HS-27A (cell line): ENCODE measurements at regions not wholly inside any gene's neighbourhood (a gene's known extent, or its start where the extent isn't known, plus 50 kb on each side); places are given as distances from the start of the nearest gene placed in this dataset.
"Not testable (repeated sequence)": the region's sequence is repeated elsewhere in the genome, so short reads cannot be mapped to it uniquely, and the experiment has no call there.

Source experiments
- DNase-seq: peaks from one replicate; pipeline ENCODE4 v3.0.0-alpha.2; 2012; ENCODE audit warnings: low read depth, missing footprints

DNA sequence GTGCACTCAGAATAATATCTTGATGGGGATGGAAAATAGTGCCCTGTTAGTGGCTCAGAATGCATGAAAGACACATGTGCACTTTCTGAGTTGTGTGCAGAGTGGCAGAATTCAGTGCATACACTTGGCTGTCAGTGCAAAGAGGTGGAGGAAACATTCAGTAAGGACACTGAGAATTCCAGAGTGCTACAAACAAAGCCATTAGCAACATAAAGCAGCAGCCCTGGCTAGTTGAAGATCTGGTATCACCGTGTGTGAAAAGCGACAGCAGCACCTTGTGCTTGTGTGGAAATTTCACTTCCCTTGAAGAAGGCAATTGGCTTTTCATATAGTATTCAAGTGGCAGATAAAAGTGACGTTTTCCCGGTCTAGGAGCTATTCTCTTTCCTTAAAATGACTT lies 810.4 kb downstream of the TRIML1 start:
- no peak for DNase-seq

DNA sequence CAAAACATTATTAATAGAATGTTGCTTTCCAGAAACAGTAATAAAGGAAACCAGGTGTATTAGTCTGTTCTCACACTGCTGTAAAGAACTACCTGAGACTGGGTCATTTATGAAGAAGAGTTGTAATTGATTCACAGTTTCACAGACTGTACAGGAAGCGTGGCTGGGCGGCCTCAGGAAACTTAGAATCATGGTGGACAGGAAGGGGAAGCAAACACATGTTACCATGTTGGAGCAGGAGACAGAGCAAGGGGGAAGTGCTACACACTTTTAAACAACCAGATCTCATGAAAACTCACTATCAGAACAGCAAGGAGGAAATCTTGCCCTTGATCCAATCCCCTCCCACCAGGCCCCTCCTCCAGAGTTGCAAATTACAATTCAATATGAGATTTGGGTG lies 815.8 kb downstream of the TRIML1 start:
- DNase-seq: no peak

DNA sequence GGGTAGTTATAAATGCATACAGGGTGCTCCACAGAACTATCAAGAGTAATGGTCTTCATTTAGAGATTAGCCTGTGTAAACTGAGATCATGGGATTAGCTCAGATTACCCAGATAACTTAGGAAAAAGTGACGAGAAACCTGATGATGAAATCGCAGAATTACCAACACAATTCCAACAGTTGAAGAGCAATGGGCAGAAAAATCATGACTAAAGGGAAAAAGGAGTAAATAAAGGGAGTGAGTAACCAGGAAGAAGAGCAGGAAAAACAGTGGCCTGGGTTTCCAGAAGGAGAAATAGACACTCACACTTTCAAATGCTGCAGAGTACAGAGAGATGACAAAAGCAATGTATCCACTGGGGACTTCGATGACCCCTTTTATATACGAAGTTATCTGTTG lies 817.3 kb downstream of the TRIML1 start:
- DNase-seq: no peak

DNA sequence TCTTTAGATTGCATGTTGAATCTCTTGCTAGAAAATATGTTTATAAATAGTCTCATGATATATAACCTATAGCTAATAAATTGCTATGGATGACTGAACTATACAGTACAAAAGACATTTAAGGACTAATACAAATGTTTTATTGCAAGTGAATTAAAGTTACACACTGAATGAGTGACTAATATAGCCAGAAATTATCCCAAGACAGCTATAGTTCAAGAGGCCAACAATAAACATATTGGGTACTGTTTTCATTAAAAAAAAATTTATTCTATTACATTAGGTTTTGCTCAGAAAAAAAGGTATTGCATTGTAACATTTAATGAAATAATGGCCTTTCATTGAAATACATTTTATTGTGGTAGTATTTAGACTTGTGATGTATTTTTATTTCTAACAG lies 819.1 kb downstream of the TRIML1 start:
- DNase-seq: no peak

DNA sequence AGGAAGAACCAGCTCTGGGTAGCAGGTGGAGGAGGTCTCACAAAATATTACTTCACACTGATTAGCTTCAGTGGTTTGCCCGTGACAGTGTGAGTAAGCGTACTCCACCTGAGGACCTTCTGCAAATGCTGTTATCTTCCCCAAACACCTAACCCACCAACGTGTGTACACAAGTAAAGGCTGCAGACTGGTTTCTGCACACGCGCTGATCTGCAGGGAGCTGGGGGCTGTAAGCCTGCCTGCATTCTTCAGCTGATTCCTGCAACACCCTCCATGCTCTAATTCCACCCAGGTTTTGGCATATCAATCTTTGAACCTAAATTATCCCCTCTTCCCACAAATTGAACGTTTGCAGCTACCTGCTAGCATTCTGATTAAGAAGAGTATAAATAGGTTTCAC lies 820.2 kb downstream of the TRIML1 start:
- DNase-seq: no peak

DNA sequence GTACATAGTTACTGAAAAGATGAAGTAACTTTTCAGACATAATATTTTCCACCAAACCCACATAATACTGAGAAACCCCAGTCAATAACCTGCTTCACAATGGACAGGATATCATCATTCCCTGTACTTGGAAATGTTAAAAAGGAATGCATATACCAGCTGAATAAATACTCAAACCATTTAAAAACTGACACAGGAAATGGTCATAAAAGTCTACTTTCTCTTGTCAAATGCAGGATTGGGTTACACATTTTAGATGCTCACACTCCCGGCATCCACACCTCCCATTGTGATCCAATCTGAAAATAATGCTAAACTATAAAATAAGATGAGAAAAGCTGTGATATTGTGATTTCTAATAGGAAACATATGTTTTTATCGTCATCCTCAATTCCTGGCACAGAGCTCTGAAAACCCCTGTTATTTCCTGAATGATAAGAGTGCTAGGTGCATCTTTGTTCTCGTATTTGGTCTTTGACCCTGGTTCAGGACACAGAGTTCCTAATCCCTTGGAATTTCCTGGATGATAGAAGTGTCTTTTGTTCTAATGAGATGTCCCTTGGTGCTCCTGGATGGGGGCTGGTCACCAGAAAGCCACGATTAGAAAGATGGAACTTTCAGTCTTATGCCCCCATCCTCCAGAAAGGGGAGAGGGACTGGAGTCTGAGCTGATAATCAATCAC lies 821.3 kb downstream of the TRIML1 start:
- no peak for DNase-seq

DNA sequence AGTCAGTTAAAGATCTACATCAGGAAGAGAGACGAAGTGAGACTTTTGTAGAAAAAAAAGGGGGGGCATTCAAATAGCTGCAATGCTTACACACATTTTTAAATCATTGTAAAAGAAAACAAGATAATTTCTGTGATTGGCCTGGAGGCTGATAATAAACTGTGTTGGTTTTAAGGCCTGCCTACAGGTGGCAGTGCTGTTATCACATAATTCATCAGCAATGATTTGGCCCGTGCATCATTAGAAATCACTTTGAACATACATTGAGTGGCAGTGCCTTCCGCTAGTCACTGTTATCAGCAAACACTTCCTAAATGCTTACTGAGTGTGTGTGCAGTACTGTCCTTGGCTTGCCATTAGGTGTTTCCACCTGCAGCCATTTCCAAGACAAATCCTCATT lies 831.9 kb downstream of the TRIML1 start:
- DNase-seq: no peak

DNA sequence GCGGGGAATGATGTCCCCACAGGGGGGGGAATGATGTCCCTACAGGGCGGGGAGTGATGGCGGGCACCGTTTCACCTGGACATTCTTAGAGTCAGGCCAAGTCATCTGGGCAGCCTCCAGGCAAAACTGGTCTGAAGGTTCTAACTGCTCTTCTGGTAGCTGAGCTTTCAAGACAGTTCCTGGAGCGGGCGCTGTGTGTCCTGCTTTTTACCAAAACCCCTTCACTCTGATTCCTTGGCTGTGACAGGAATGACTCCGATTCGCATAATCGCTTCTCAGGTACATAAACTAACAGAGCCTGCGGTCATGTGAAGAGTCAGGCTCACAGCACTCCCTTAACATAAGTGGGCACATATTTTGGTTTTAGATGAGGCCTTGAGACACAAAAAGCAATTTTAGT lies 836.0 kb downstream of the TRIML1 start:
- no peak for DNase-seq

DNA sequence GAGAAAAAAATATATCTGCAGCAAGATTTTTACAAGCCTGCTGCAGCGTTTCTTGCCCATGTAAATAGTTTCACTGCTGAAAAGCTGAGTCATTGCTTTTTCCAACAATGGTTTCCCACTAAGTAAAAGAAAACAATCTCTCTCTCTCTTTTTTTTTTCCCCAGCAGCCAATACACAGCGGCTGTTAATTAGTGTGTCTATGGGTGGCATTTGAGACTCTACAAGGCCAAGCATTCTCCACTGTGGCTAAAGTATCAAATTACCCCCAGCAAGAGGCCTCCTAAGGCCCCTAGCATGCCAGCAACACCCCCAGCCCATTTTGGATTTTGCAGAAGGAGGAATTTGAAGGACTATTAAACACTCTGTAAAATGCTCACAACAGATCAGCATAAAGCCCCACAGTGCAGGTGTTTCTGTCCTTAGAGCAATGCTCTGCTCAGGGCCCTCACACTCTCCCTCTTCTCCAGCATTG lies 837.4 kb downstream of the TRIML1 start:
- DNase-seq: no peak

DNA sequence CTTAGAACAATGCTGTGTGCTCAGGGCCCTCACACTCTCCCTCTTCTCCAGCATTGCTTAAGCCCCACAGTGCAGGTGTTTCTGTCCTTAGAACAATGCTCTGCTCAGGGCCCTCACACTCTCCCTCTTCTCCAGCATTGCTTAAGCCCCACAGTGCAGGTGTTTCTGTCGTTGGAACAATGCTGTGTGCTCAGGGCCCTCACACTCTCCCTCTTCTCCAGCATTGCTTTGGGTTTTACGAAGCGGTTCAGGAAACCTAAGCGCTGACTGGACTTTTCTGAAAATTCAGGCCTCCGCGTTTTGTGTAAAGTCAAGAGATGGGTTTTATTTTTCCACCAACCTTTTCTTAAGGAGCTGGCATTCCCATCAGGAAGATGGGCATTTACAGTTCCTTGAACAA lies 838.0 kb downstream of the TRIML1 start:
- not testable (repeated sequence) for DNase-seq

DNA sequence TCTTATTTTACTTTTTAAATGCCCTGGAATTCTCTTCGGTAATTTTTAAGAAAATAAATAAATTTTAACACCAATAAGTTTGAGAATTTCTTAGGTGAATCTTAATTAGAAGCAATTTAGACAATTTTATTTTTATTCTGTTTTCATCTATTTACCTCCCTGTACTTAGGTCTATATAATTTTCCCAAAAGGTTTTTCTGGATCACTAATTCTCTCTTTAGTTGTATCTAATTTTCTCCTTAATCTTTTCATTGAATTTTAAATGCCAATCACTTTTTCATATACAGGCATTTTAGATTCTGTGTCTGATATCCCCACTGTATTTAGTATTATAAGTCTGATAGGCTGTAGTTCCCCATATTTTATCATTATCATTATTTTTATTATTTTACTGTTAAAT lies 845.3 kb downstream of the TRIML1 start:
- DNase-seq: no peak

DNA sequence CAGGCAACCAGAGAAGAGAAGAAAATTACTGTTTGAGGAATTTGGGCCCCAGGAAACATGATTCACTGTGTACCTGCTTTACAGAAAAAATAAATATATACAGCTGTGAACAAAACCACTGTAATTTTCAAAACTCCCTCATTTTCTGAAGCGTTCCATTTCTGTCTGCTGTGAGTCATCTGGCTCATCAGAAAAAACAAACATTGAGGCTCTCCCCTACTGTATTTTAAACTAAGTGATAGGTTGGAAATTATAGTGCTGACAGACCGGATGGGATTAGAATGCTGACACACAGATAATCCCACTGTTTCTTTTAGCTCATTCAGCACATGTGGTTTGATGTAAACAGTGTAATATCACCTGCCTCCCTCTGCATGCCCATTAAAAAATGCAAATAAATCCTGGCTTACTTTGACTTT lies 847.0 kb downstream of the TRIML1 start:
- no peak for DNase-seq

DNA sequence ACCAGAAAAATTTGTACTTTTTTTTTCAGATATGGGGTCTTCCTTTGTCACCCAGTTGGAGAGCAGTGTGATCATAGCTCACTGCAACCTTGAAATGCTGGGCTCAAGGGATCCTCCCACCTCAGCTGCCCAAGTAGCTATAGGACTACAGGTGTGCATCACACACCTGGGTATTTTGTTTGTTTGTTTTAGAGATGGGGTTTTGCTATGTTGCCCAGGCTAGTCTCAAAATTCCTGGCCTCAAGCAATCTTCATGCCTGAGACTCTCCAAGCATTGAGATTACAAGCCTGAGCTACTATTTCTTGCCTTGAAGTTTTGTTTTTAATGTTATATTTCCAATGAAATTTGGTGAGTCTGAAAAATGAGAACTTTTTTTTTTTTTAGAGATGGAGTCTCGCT lies 847.8 kb downstream of the TRIML1 start:
- no peak for DNase-seq

DNA sequence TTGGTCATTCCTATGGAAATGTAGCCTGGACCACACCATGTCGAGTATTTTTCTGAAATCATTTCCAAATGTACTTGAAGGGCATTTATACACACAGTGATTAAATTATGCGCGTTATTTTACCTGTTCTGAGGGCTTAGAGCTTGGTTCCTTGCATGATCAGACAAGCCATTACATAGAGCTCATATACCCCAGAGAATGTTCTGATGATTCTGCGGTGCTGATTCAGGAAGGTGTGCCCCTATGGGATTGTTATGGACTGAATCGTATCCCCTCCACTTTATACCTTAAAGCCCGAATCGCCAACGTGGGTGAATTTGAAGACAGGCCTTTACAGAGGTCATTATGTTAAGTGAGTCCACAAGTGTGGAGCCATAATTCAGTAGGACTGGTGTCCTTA lies 848.9 kb downstream of the TRIML1 start:
- DNase-seq: no peak

DNA sequence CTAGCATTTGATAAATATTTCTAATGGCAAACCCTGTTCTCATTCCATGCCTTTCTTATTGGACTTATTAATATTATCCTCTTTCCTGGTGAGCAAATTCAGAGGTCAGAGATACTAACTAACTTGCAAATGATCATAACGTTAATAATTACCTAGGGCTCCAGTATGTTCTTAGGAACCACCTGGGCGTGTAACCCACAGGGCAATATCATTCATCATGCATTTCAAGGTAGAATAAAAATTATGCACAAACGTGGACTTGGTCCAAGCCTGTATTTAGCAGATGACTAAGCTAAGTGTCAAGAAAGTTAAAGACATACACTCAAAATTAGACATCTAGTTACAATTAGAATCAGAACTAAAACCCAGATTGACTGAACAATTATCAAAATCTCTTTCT lies 850.1 kb downstream of the TRIML1 start:
- no peak for DNase-seq

DNA sequence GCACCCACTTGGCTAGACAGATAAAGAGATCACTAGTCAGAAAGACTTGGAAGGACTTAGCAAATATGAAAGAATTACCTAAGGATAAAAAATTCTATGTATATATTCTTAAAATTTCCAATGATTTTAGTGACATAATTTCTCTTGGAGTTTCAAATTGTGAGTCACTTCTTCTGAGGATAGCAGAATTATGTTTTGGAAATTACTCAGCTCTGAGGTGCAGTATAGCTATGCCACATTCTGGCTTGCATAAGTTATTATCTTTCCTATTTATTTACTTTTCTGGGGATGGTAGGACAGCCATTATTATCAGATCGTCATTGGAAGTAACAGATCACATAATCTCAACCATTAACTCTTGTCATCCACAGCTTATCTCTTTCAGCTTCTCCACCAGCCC lies 853.5 kb downstream of the TRIML1 start:
- no peak for DNase-seq

DNA sequence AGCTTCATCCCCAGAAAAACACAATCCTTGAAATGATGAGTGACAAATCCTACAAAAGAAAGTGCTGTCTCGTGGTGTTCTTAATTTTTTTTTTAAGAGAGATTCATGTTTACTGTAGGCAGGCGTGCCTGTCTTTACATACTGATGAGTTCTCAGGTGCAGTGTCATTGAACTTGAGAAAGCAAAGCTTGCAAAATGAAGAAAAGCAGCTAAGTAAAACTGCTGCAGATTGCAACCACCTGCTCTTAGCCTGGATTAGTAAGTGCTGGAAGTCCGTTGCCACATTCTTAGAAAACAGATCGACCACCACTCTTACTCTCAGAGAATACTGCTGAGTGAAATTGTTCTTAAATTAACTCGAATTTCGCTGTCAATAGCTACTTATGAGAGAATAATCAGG lies 854.6 kb downstream of the TRIML1 start:
- DNase-seq: no peak

DNA sequence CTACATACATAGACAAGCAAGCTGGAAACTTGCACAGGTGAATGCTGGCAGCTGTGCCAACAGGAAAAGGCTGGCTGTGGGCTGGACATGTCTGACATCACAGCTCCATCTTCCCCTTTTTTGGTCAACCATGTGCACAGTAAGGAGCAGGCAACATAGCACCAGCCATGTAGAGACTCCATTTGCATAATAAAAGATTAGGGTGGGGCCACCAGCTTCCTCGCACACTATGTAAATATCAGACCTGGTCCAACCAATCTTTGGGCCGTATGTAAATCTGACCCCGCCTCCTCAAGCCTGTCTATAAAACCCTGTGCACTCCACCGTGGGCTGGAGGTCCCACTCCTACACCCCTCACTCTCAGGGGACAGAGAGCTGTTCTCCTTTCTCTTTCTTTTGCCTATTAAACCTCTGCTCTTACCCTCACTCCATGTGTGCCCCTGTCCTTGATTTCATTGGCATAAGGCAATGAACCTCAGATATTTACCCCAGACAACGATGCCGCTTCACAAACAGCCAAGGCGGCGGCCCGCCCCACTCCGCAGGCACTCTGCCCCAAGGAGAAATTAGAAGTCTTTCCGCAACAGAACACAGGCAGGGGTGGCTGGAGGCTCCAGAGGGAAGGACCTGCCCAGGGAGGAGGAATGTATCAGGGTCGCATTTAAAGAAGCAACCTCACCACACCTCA lies 862.2 kb downstream of the TRIML1 start:
- no peak for DNase-seq

DNA sequence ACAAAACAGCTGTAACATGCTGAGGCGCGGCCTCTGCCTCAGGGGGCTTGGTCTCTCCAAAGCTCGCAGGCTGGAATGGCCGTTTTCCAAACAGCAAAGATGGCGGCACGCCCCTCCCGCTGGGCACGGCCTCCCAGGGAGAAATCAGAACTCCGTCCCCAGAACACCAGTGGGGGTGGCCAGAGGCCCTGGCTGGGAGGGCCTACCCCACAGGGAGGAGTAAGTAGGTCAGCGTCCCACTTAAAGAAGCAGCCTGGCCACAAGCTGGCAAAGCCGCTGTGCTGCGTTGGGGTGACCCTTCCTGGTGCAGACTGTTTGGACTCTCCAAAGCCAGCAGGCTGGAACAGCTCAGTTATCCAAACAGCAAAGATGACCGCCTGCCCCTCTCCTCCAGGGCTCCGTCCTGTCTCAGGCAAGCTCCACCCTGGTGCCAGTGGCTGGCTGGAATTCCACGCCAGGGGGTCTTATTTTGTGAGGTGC lies 862.8 kb downstream of the TRIML1 start:
- no peak for DNase-seq

DNA sequence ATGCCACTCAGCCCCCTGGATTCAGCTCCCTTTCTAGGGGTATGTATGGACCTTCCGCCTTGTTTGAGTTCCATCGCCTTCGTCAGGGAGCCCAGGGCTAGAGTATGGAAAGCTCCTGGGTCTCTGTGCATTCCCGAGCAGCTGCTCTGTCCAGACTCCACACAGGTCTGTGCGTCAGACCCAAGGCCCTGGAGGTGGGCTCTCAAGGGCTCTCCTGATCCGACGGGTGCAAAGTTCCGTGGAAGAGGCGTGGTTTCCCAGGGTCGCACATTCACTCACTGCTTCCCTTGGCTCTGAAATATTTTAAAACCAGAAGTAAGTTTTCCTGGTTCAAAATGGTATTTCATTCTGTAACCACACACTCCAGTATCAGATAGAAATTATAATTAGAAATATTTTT lies 863.2 kb downstream of the TRIML1 start:
- no peak for DNase-seq

DNA sequence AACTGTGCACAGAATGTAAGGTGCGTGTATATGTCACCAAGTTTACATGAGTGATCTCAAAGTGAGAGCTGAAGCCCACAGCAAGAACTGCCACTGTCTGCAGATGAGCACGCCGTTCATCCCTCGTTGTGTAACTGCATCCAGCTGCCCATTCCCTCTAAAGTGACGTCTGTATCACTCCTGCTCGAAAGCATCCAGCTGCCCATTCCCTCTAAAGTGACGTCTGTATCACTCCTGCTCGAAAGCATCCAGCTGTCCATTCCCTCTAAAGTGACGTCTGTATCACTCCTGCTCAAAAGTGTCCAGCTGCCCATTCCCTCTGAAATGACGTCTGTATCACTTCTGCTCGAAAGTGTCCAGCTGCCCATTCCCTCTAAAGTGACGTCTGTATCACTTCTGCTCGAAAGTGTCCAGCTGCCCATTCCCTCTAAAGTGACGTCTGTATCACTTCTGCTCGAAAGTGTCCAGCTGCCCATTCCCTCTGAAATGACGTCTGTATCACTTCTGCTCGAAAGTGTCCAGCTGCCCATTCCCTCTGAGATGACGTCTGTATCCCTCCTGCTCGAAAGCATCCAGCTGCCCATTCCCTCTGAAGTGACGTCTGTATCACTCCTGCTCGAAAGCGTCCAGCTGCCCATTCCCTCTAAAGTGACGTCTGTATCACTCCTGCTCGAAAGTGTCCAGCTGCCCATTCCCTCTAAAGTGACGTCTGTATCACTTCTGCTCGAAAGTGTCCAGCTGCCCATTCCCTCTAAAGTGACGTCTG lies 871.4 kb downstream of the TRIML1 start:
- not testable (repeated sequence) for DNase-seq

DNA sequence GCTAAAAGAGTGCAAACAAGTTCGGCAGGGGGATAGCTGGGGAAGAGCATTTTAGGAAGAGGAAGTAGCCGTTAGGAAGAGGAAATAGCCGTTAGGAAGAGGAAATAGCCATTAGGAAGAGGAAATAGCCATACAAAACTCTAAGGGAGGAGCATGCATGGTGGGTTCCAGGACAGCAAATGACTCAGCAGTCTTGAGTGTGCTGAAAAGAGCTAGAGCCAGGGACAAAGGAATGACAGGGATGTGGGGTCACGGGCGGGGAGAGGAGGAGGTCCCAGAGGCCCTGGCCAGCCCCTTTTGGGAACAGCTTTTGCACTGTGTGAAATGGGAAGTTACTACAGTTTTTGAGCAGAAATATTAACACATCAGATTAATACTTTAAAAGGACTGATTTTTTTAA lies 882.6 kb downstream of the TRIML1 start:
- no peak for DNase-seq

DNA sequence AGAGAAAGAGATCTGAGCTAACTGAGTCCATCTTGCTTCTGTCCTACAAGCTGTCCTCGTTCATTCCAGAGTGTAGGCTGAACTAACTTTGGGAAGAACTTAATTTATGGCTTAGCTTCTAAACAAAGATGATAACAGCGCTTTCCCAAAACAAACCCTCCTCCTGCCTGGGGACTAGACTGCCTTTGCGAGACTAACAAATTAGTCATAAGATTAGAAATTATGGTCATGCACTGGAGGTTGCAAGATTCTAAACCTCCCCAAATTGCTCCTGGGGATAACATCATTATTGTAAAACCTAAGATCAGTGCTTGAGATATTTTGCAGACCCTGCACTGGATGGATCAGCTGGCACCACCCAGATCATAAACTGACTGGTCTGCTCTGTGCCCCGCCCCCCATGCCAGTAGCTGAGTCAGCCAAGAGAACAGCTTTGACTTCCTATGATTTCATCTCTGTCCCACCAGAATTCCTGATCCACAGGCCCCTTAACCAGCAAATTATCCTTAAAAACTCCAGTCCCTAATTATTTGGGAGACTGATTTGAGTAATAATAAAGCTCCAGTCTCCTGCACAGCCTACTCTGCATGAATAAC lies 883.3 kb downstream of the TRIML1 start:
- no peak for DNase-seq
